Smooth muscle cell (in vitro differentiated cells): ENCODE measurements at regions not wholly inside any gene's neighbourhood (a gene's known extent, or its start where the extent isn't known, plus 50 kb on each side); places are given as distances from the start of the nearest gene placed in this dataset.

Source experiments
- DNase-seq: peaks from one replicate; lab custom pipeline; 2025; ENCODE audit not compliant: unreplicated experiment; lab: John Stamatoyannopoulos, UW
- H2AFZ ChIP-seq: fragments of 200-600 bp; sonication (generic); 2 replicates; pipeline ENCODE4 v1.6.0; 2016; ENCODE audit warnings: antibody characterized with exemption, low read depth, mild to moderate bottlenecking
- H3F3A ChIP-seq: fragments of 200-600 bp; sonication (generic); 2 replicates; pipeline ENCODE4 v1.6.0; 2017; ENCODE audit warnings: antibody characterized with exemption, low read depth
- H3K27ac ChIP-seq: fragments of 200-600 bp; sonication (generic); 2 replicates; pipeline ENCODE4 v1.5.1; 2016; ENCODE audit warnings: low read depth, mild to moderate bottlenecking
- H3K27me3 ChIP-seq: fragments of 200-600 bp; sonication (generic); 2 replicates; pipeline ENCODE4 v1.6.1; 2016; ENCODE audit warnings: low read depth, mild to moderate bottlenecking
- H3K36me3 ChIP-seq: fragments of 200-600 bp; sonication (generic); 2 replicates; pipeline ENCODE4 v1.5.1; 2016; ENCODE audit warnings: low read depth
- H3K4me1 ChIP-seq: fragments of 200-600 bp; sonication (generic); 2 replicates; pipeline ENCODE4 v1.5.1; 2016; ENCODE audit warnings: low read depth
- H3K4me2 ChIP-seq: fragments of 200-600 bp; sonication (generic); 2 replicates; pipeline ENCODE4 v1.6.0; 2016; ENCODE audit warnings: mild to moderate bottlenecking
- H3K4me3 ChIP-seq: fragments of 200-600 bp; sonication (generic); 2 replicates; pipeline ENCODE4 v1.5.1; 2016; ENCODE audit warnings: mild to moderate bottlenecking
- H3K79me2 ChIP-seq: fragments of 200-600 bp; sonication (generic); 2 replicates; pipeline ENCODE4 v1.6.0; 2016; ENCODE audit warnings: low read depth, mild to moderate bottlenecking
- H3K9ac ChIP-seq: fragments of 200-600 bp; sonication (generic); 2 replicates; pipeline ENCODE4 v1.6.0; 2016; ENCODE audit warnings: low read depth
- H3K9me3 ChIP-seq: fragments of 200-600 bp; sonication (generic); replicated peaks from 2 replicates; pipeline ENCODE4 v1.5.1; 2016; ENCODE audit warnings: low read depth
- H4K20me1 ChIP-seq: fragments of 200-600 bp; sonication (generic); 2 replicates; pipeline ENCODE4 v1.6.0; 2016; ENCODE audit warnings: low read depth
- CTCF ChIP-seq: fragments of 200-600 bp; sonication (generic); IDR thresholded peaks from 2 replicates; pipeline ENCODE4 v1.5.1; 2017; ENCODE audit warnings: borderline replicate concordance, mild to moderate bottlenecking, antibody characterized with exemption; ENCODE audit not compliant: insufficient read depth, poor library complexity, severe bottlenecking
- WGBS: methylation state at CpG from one replicate; pipeline ENCODE4 v1.1.7; 2016; ENCODE audit warnings: low lambda C conversion rate; 5-methylcytosine and 5-hydroxymethylcytosine counted together

GRCh38 chrX:96432647-96433046, 252.0 kb upstream of the DIAPH2 start:
- Histone ChIP-seq H3K27me3 (no peaks in the 10 kb centered on the region), H3F3A (no peaks in the 10 kb centered on the region), H3K36me3 (no peaks in the 10 kb centered on the region), H3K4me2 (peak overlapping the region; percentile 50), H3K4me3 (no peak overlapping the region), H3K79me2 (no peaks in the 10 kb centered on the region), H4K20me1 (no peaks in the 10 kb centered on the region), H3K9me3 (no peaks in the 10 kb centered on the region), H3K9ac (no peak overlapping the region), H2AFZ (peak overlapping the region; percentile 41), H3K27ac (peak overlapping the region; percentile 30), H3K4me1 (peaks cover 10% of the 10 kb centered on the region)
- 71% methylated on average over 1 of the region's 1 CpG for WGBS
- no peak for DNase-seq
- no peak for TF ChIP-seq CTCF

GRCh38 chrX:96433409-96434077, 251.1 kb upstream of the DIAPH2 start:
- TF ChIP-seq CTCF: no peak
- Histone ChIP-seq H3K9ac (no peak overlapping the region), H3K4me1 (peaks cover 10% of the 10 kb centered on the region), H3K27ac (no peak overlapping the region), H3K4me2 (no peak overlapping the region), H4K20me1 (no peaks in the 10 kb centered on the region), H3K36me3 (no peaks in the 10 kb centered on the region), H3F3A (no peaks in the 10 kb centered on the region), H3K9me3 (no peaks in the 10 kb centered on the region), H3K79me2 (no peaks in the 10 kb centered on the region), H3K27me3 (no peaks in the 10 kb centered on the region), H3K4me3 (no peak overlapping the region), H2AFZ (no peak overlapping the region)
- no peak for DNase-seq
- 72% methylated on average over 2 of the region's 2 CpGs for WGBS

GRCh38 chrX:96435378-96436035, 249.1 kb upstream of the DIAPH2 start:
- Histone ChIP-seq H4K20me1 (no peaks in the 10 kb centered on the region), H3K4me2 (peak overlapping the region; percentile 59), H3K79me2 (no peaks in the 10 kb centered on the region), H3F3A (no peaks in the 10 kb centered on the region), H3K27me3 (no peaks in the 10 kb centered on the region), H3K4me1 (peaks cover 10% of the 10 kb centered on the region), H3K27ac (peak overlapping the region; percentile 85), H3K9ac (peak overlapping the region; percentile 42), H3K9me3 (no peaks in the 10 kb centered on the region), H3K4me3 (no peak overlapping the region), H3K36me3 (no peaks in the 10 kb centered on the region), H2AFZ (peak overlapping the region; percentile 23)
- no peak for TF ChIP-seq CTCF
- 70% methylated on average over 2 of the region's 2 CpGs for WGBS
- no peak for DNase-seq
